DOHH2 (cell line): ENCODE measurements at regions not wholly inside any gene's neighbourhood (a gene's known extent, or its start where the extent isn't known, plus 50 kb on each side); places are given as distances from the start of the nearest gene placed in this dataset.

Experiments
- H3F3A ChIP-seq: fragments of 200-600 bp; sonication (generic), shearing (Covaris generic); 2 replicates; pipeline ENCODE4 v1.6.0; 2016; ENCODE audit warnings: antibody characterized with exemption, mild to moderate bottlenecking; ENCODE audit not compliant: control insufficient read depth, insufficient read depth
- H3K27ac ChIP-seq: fragments of 200-600 bp; sonication (generic); 2 replicates; pipeline ENCODE4 v1.5.1; 2014; ENCODE audit warnings: low read depth, mild to moderate bottlenecking, low read length, moderate library complexity
- H3K27me3 ChIP-seq: fragments of 200-600 bp; sonication (generic); 2 replicates; pipeline ENCODE4 v1.6.1; 2014; ENCODE audit warnings: mild to moderate bottlenecking, low read length, mixed read lengths; ENCODE audit not compliant: control insufficient read depth
- H3K36me3 ChIP-seq: fragments of 200-600 bp; sonication (generic); 2 replicates; pipeline ENCODE4 v1.6.1; 2014; ENCODE audit warnings: mild to moderate bottlenecking, low read length, moderate library complexity, mixed read lengths; ENCODE audit not compliant: control insufficient read depth
- H3K4me1 ChIP-seq: fragments of 200-600 bp; sonication (generic); 2 replicates; pipeline ENCODE4 v1.6.1; 2014; ENCODE audit warnings: mild to moderate bottlenecking, low read length, mixed read lengths; ENCODE audit not compliant: control insufficient read depth
- H3K4me2 ChIP-seq: fragments of 200-600 bp; sonication (generic); 2 replicates; pipeline ENCODE4 v1.6.0; 2014; ENCODE audit warnings: mild to moderate bottlenecking, low read length, moderate library complexity
- H3K4me3 ChIP-seq: fragments of 200-600 bp; sonication (generic); 2 replicates; pipeline ENCODE4 v1.5.1; 2014; ENCODE audit warnings: mild to moderate bottlenecking, low read length, mixed read lengths
- H3K79me2 ChIP-seq: fragments of 200-600 bp; sonication (generic); 2 replicates; pipeline ENCODE4 v1.6.1; 2014; ENCODE audit warnings: mild to moderate bottlenecking, low read length, mixed read lengths; ENCODE audit not compliant: control insufficient read depth
- H3K9me2 ChIP-seq: fragments of 200-600 bp; sonication (generic); replicated peaks from 2 replicates; pipeline ENCODE4 v1.6.1; 2014; ENCODE audit warnings: mild to moderate bottlenecking, low read length, mixed read lengths; ENCODE audit not compliant: control insufficient read depth
- H3K9me3 ChIP-seq: fragments of 200-600 bp; sonication (generic); 2 replicates; pipeline ENCODE4 v1.6.1; 2014; ENCODE audit warnings: antibody characterized with exemption, low read length, mixed read lengths; ENCODE audit not compliant: control insufficient read depth, insufficient read depth
- H4K20me1 ChIP-seq: fragments of 200-600 bp; sonication (generic); 2 replicates; pipeline ENCODE4 v1.6.0; 2014; ENCODE audit warnings: low read depth, mild to moderate bottlenecking, antibody characterized with exemption, low read length, moderate library complexity; ENCODE audit not compliant: control insufficient read depth, insufficient read depth
- CTCF ChIP-seq: fragments of 200-600 bp; sonication (generic); IDR thresholded peaks from one replicate; pipeline ENCODE4 v1.5.1; 2014; ENCODE audit warnings: antibody characterized with exemption, mild to moderate bottlenecking, low read depth, low read length; ENCODE audit not compliant: poor library complexity, severe bottlenecking
- EZH2phosphoT487 ChIP-seq: fragments of 200-600 bp; sonication (generic); IDR thresholded peaks from 2 replicates; pipeline ENCODE4 v1.6.1; 2017; ENCODE audit warnings: borderline replicate concordance, mild to moderate bottlenecking, antibody characterized with exemption, low read length, moderate library complexity, mixed read lengths

DNA sequence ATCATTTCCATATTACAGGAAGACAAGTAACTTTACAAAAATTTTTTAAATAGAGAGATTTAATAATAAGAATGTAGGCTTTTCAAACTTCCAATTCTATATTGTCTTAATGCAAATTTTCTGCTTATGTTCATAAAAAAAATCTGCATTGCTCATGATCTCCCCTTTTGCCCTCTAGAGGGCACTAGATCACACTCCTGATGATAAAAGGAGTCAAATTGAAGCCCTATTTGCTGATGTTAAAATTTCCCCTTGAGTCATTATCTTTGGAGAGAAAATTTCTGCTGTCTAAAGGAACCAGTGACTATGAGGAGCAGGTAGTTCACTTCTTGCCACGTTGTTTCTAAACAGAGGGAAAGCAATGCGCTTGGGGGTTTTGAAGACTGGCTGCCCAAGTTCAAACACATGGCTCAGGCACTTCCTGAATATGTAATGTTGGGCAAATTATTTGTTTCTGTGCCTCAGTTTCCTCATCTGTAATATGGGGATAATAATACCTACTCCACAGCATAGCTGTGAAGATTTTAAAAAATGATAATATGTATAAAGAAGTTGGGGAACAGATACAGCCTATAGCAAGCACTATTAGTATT, 874.2 kb downstream of the TFAP2A start:
- Histone ChIP-seq H3K4me2 (no peak overlapping the region), H3K27ac (no peak overlapping the region), H3K4me3 (no peak overlapping the region), H3K9me3 (no peaks in the 10 kb centered on the region), H3K9me2 (no peaks in the 10 kb centered on the region), H3K79me2 (no peaks in the 10 kb centered on the region), H3K27me3 (no peaks in the 10 kb centered on the region), H3K4me1 (no peaks in the 10 kb centered on the region), H3K36me3 (no peaks in the 10 kb centered on the region), H3F3A (no peaks in the 10 kb centered on the region), H4K20me1 (no peaks in the 10 kb centered on the region)
- TF ChIP-seq EZH2phosphoT487 (no peak), CTCF (peak; percentile 67)

DNA sequence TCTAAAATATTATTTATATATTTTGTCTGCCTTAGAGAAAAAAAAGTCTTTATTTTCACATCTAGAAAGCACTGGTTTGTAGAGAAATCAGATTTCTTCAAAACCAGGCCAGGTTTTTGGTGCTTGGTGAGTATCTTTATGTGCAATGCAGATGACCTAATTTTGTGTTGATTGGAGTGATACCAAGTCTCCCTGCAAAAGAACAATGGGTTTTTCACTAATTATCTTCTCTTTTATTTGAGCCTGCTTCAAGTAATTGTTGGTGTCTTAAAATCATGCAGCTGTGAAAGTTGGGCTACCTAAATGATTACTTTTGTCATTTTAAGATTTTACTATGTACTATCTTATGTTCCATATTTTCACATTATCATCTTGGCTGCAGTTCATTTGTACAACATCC, 874.7 kb downstream of the TFAP2A start:
- Histone ChIP-seq H4K20me1 (no peaks in the 10 kb centered on the region), H3K9me3 (no peaks in the 10 kb centered on the region), H3K27ac (no peak overlapping the region), H3K9me2 (no peaks in the 10 kb centered on the region), H3K4me1 (no peaks in the 10 kb centered on the region), H3K79me2 (no peaks in the 10 kb centered on the region), H3K36me3 (no peaks in the 10 kb centered on the region), H3K4me3 (no peak overlapping the region), H3F3A (no peaks in the 10 kb centered on the region), H3K27me3 (no peaks in the 10 kb centered on the region), H3K4me2 (no peak overlapping the region)
- TF ChIP-seq EZH2phosphoT487 (no peak), CTCF (no peak)

DNA sequence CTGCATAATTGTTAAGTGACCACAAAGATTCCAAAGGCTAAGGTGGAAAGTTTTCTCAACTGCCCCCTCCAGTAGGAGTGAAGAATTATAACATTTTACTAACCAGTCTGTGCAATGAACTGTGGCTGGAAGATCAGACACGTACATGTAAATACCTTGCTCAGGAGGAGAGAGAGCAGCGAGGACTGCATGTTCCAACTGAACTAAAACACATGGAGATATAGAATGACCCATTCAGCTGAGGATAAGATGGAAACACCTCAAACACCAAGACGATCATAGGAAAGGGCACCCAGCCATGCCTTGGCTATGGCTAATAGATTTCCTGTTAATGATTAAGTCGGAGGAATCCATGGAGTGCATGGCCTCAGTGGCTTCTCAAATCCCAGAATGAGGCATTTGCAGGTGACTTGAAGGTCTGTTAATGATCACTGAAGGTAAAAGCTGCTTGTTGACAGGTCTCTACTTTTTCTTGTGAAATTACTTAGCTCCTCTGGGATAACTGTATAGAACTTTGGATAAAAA, 875.6 kb downstream of the TFAP2A start:
- no peaks in the 10 kb centered on the region for H3K9me2 ChIP-seq
- no peaks in the 10 kb centered on the region for H3F3A ChIP-seq
- H3K79me2 ChIP-seq = no peaks in the 10 kb centered on the region
- no peaks in the 10 kb centered on the region for H3K27me3 ChIP-seq
- H3K4me1 ChIP-seq = no peaks in the 10 kb centered on the region
- H3K9me3 ChIP-seq = no peaks in the 10 kb centered on the region
- no peak overlapping the region for H3K4me2 ChIP-seq
- no peak for TF ChIP-seq EZH2phosphoT487
- TF ChIP-seq CTCF = no peak
- H3K27ac ChIP-seq = no peak overlapping the region
- H3K4me3 ChIP-seq = no peak overlapping the region
- H3K36me3 ChIP-seq = no peaks in the 10 kb centered on the region
- no peaks in the 10 kb centered on the region for H4K20me1 ChIP-seq
